Left renal cortex interstitium (tissue), 4 donors: ENCODE measurements at regions not wholly inside any gene's neighbourhood (a gene's known extent, or its start where the extent isn't known, plus 50 kb on each side); places are given as distances from the start of the nearest gene placed in this dataset.

Experiments used
- DNase-seq, 4 donors: peaks; one replicate each; pipeline ENCODE4 v3.0.0-alpha.2; 2013; ENCODE audit warnings: low read depth in 4 of 4, low spot score in 2 of 4, missing footprints in 1 of 4

GRCh38 chr1:99561952-99562351 is 84.0 kb upstream of the PALMD start:
- DNase-seq: no peak

- DNase-seq: no peak
These were observed 80.2 kb upstream of the PALMD start for GRCh38 chr1:99565606-99566289.

- no peak for DNase-seq
These were observed 79.5 kb upstream of the PALMD start for GRCh38 chr1:99566290-99567021.

- no peak for DNase-seq
These were observed 75.3 kb upstream of the PALMD start for GRCh38 chr1:99570486-99571089.

- no peak for DNase-seq
These were observed 74.7 kb upstream of the PALMD start for GRCh38 chr1:99571092-99571734.

GRCh38 chr1:99573431-99574217 is 72.3 kb upstream of the PALMD start:
- no peak for DNase-seq

- DNase-seq: no peak
These were observed 68.6 kb upstream of the PALMD start for GRCh38 chr1:99577313-99577712.

GRCh38 chr1:99579691-99580172 is 66.2 kb upstream of the PALMD start:
- no peak for DNase-seq

- DNase-seq: no peak
These were observed 65.5 kb upstream of the PALMD start for GRCh38 chr1:99580451-99580850.

- DNase-seq: no peak
These were observed 58.9 kb upstream of the PALMD start for GRCh38 chr1:99587008-99587407.

GRCh38 chr1:99589186-99589636 is 56.7 kb upstream of the PALMD start:
- no peak for DNase-seq

- DNase-seq: no peak
These were observed 55.2 kb upstream of the PALMD start for GRCh38 chr1:99590578-99591209.

- no peak for DNase-seq
These were observed 54.0 kb upstream of the PALMD start for GRCh38 chr1:99591886-99592285.

- DNase-seq: no peak
These were observed 51.7 kb upstream of the PALMD start for GRCh38 chr1:99594205-99594604.

GRCh38 chr1:99595041-99595440 is 50.9 kb upstream of the PALMD start:
- DNase-seq: no peak

GRCh38 chr1:99595441-99595840 is 50.5 kb upstream of the PALMD start:
- no peak for DNase-seq
